Neural progenitor cell (in vitro differentiated cells): ENCODE measurements at regions not wholly inside any gene's neighbourhood (a gene's known extent, or its start where the extent isn't known, plus 50 kb on each side); places are given as distances from the start of the nearest gene placed in this dataset.

Experiments used
- DNase-seq: peaks from one replicate; pipeline ENCODE4 v3.0.0-alpha.2; 2016; ENCODE audit warnings: low spot score
- H2AFZ ChIP-seq: fragments of 200-600 bp; sonication (generic); replicated peaks from 2 replicates; pipeline ENCODE4 v1.6.1; 2016; ENCODE audit warnings: antibody characterized with exemption
- H3F3A ChIP-seq: fragments of 200-600 bp; sonication (generic); 2 replicates; pipeline ENCODE4 v1.6.1; 2016; ENCODE audit warnings: antibody characterized with exemption, low read depth
- H3K27ac ChIP-seq: fragments of 200-600 bp; sonication (generic); 2 replicates; pipeline ENCODE4 v1.5.1; 2016; ENCODE audit warnings: mild to moderate bottlenecking
- H3K27me3 ChIP-seq: fragments of 200-600 bp; sonication (generic); 2 replicates; pipeline ENCODE4 v1.6.1; 2016; ENCODE audit warnings: mild to moderate bottlenecking, moderate library complexity
- H3K36me3 ChIP-seq: fragments of 200-600 bp; sonication (generic); 2 replicates; pipeline ENCODE4 v1.5.1; 2016
- H3K4me1 ChIP-seq: fragments of 200-600 bp; sonication (generic); 2 replicates; pipeline ENCODE4 v1.6.1; 2016; ENCODE audit warnings: mixed run types
- H3K4me2 ChIP-seq: fragments of 200-600 bp; sonication (generic); 2 replicates; pipeline ENCODE4 v1.6.1; 2016
- H3K4me3 ChIP-seq: fragments of 200-600 bp; sonication (generic); 2 replicates; pipeline ENCODE4 v1.5.1; 2016
- H3K79me2 ChIP-seq: fragments of 200-600 bp; sonication (generic); 2 replicates; pipeline ENCODE4 v1.6.1; 2016; ENCODE audit warnings: low read depth
- H3K9ac ChIP-seq: fragments of 200-600 bp; sonication (generic); 2 replicates; pipeline ENCODE4 v1.6.1; 2016
- H3K9me3 ChIP-seq: fragments of 200-600 bp; sonication (generic); 2 replicates; pipeline ENCODE4 v1.5.1; 2016; ENCODE audit warnings: low read depth
- H4K20me1 ChIP-seq: fragments of 200-600 bp; sonication (generic); 2 replicates; pipeline ENCODE4 v1.6.1; 2016; ENCODE audit warnings: low read depth
- H3K27ac Mint-ChIP-seq: 3 replicates; pipeline ENCODE4 v1.8.0; 2021; ENCODE audit warnings: mixed read lengths
- H3K27me3 Mint-ChIP-seq: 2 replicates; pipeline ENCODE4 v1.8.0; 2022; ENCODE audit warnings: low read depth, mild to moderate bottlenecking, inconsistent platforms, moderate library complexity, mixed read lengths; ENCODE audit not compliant: insufficient read depth
- H3K36me3 Mint-ChIP-seq: 3 replicates; pipeline ENCODE4 v1.8.0; 2021; ENCODE audit warnings: mixed read lengths
- H3K4me1 Mint-ChIP-seq: 3 replicates; pipeline ENCODE4 v1.8.0; 2021; ENCODE audit warnings: mixed read lengths
- H3K4me3 Mint-ChIP-seq: 3 replicates; pipeline ENCODE4 v1.8.0; 2021; ENCODE audit warnings: mild to moderate bottlenecking, moderate library complexity, mixed read lengths
- H3K9me3 Mint-ChIP-seq: 3 replicates; pipeline ENCODE4 v1.8.0; 2020; ENCODE audit warnings: mixed read lengths
- CTCF ChIP-seq: fragments of 200-600 bp; sonication (generic); IDR thresholded peaks from 2 replicates; pipeline ENCODE4 v1.5.1; 2017; ENCODE audit warnings: antibody characterized with exemption, mild to moderate bottlenecking
- EZH2 ChIP-seq: fragments of 200-600 bp; sonication (generic); IDR thresholded peaks from 2 replicates; pipeline ENCODE4 v1.6.1; 2017; ENCODE audit warnings: antibody characterized with exemption, mild to moderate bottlenecking, moderate library complexity
- EZH2phosphoT487 ChIP-seq: fragments of 200-600 bp; sonication (generic); IDR thresholded peaks from 2 replicates; pipeline ENCODE4 v1.6.1; 2017; ENCODE audit warnings: antibody characterized with exemption

- TF ChIP-seq EZH2phosphoT487 (no peak), EZH2 (no peak), CTCF (no peak)
- Mint-ChIP-seq H3K9me3 (peaks cover 21% of the 10 kb centered on the region), H3K4me1 (no peaks in the 10 kb centered on the region), H3K36me3 (no peaks in the 10 kb centered on the region), H3K27ac (no peak overlapping the region), H3K27me3 (peaks cover 6% of the 10 kb centered on the region), H3K4me3 (no peak overlapping the region)
- Histone ChIP-seq H3K9me3 (no peaks in the 10 kb centered on the region), H2AFZ (no peak overlapping the region), H3K27ac (no peak overlapping the region), H3K9ac (no peak overlapping the region), H3K79me2 (no peaks in the 10 kb centered on the region), H3K4me1 (no peaks in the 10 kb centered on the region), H4K20me1 (no peaks in the 10 kb centered on the region), H3K4me2 (no peak overlapping the region), H3K27me3 (no peaks in the 10 kb centered on the region), H3F3A (no peaks in the 10 kb centered on the region), H3K36me3 (no peaks in the 10 kb centered on the region), H3K4me3 (no peak overlapping the region)
- no peak for DNase-seq
These were observed 295.7 kb upstream of the TNRC6C start for GRCh38 chr17:77662833-77663232.

- Histone ChIP-seq H3K27ac (no peak overlapping the region), H2AFZ (no peak overlapping the region), H3K9ac (no peak overlapping the region), H3K4me1 (no peaks in the 10 kb centered on the region), H3K4me2 (no peak overlapping the region), H4K20me1 (no peaks in the 10 kb centered on the region), H3K9me3 (peaks cover 7% of the 10 kb centered on the region), H3K4me3 (no peak overlapping the region), H3K27me3 (no peaks in the 10 kb centered on the region), H3K36me3 (no peaks in the 10 kb centered on the region), H3F3A (no peaks in the 10 kb centered on the region), H3K79me2 (no peaks in the 10 kb centered on the region)
- H3K4me1 Mint-ChIP-seq, result no peaks in the 10 kb centered on the region
- no peak overlapping the region for H3K4me3 Mint-ChIP-seq
- H3K9me3 Mint-ChIP-seq, result peaks cover 23% of the 10 kb centered on the region
- DNase-seq, result no peak
- no peak overlapping the region for H3K27ac Mint-ChIP-seq
- H3K36me3 Mint-ChIP-seq, result no peaks in the 10 kb centered on the region
- no peak for TF ChIP-seq CTCF
- peaks cover 6% of the 10 kb centered on the region for H3K27me3 Mint-ChIP-seq
These were observed 294.3 kb upstream of the TNRC6C start for GRCh38 chr17:77664097-77664729.

- Histone ChIP-seq H3F3A (no peaks in the 10 kb centered on the region), H3K27ac (no peak overlapping the region), H3K9ac (no peak overlapping the region), H3K79me2 (no peaks in the 10 kb centered on the region), H4K20me1 (no peaks in the 10 kb centered on the region), H3K9me3 (peaks cover 8% of the 10 kb centered on the region), H3K4me2 (no peak overlapping the region), H2AFZ (no peak overlapping the region), H3K4me3 (no peak overlapping the region), H3K4me1 (no peaks in the 10 kb centered on the region), H3K27me3 (no peaks in the 10 kb centered on the region), H3K36me3 (no peaks in the 10 kb centered on the region)
- H3K4me1 Mint-ChIP-seq, result no peaks in the 10 kb centered on the region
- peaks cover 6% of the 10 kb centered on the region for H3K27me3 Mint-ChIP-seq
- no peak for TF ChIP-seq EZH2phosphoT487
- no peak for TF ChIP-seq CTCF
- no peak for TF ChIP-seq EZH2
- no peak overlapping the region for H3K27ac Mint-ChIP-seq
- H3K9me3 Mint-ChIP-seq, result peaks cover 30% of the 10 kb centered on the region
- DNase-seq, result no peak
- no peaks in the 10 kb centered on the region for H3K36me3 Mint-ChIP-seq
- no peak overlapping the region for H3K4me3 Mint-ChIP-seq
These were observed 292.7 kb upstream of the TNRC6C start for GRCh38 chr17:77665833-77666232.
